CD4-positive, CD25-positive, alpha-beta regulatory T cell (primary cell): ENCODE measurements at regions not wholly inside any gene's neighbourhood (a gene's known extent, or its start where the extent isn't known, plus 50 kb on each side); places are given as distances from the start of the nearest gene placed in this dataset.
A peak's percentile ranks its signal among the peaks of the same experiment; 100 is the strongest.
"Not testable (repeated sequence)": the region's sequence is repeated elsewhere in the genome, so short reads cannot be mapped to it uniquely, and the experiment has no call there.

Source experiments
- ATAC-seq, 2 donors: fragments of 150-1000 bp; cut with Tn5 transposase; one replicate each; pipeline ENCODE4 v1.10.0; 2021; ENCODE audit warnings: low read depth in 2 of 2, moderate number of reproducible peaks in 2 of 2, moderate library complexity in 1 of 2
- DNase-seq, 3 donors: peaks; one replicate each; pipeline versions ENCODE4 v3.0.0 to v3.0.0-alpha.2; 2012 to 2022; ENCODE audit warnings: mixed read lengths in 1 of 3
- H3K27ac ChIP-seq: one replicate; pipeline ENCODE4 v1.7.0; 2013; ENCODE audit warnings: mild to moderate bottlenecking, low read length; ENCODE audit not compliant: insufficient read depth, poor library complexity, severe bottlenecking
- H3K27me3 ChIP-seq: one replicate; pipeline ENCODE4 v1.7.0; 2013; ENCODE audit warnings: low read length; ENCODE audit not compliant: control insufficient read depth, insufficient read depth
- H3K36me3 ChIP-seq: one replicate; pipeline ENCODE4 v1.7.0; 2013; ENCODE audit warnings: mild to moderate bottlenecking, low read length, moderate library complexity; ENCODE audit not compliant: control insufficient read depth, insufficient read depth
- H3K4me1 ChIP-seq: 2 replicates; pipeline ENCODE4 v1.7.0; 2013; ENCODE audit warnings: mild to moderate bottlenecking, low read length; ENCODE audit not compliant: insufficient read depth, control insufficient read depth, poor library complexity, severe bottlenecking
- H3K4me3 ChIP-seq: one replicate; pipeline ENCODE4 v1.7.0; 2013; ENCODE audit warnings: low read depth, mild to moderate bottlenecking, low read length, moderate library complexity
- H3K9me3 ChIP-seq, 2 experiments: 1 replicate in 1 of 2; 2 replicates in 1 of 2; pipeline ENCODE4 v1.7.0; 2013; ENCODE audit warnings: low read length in 2 of 2, mild to moderate bottlenecking in 1 of 2, moderate library complexity in 1 of 2; ENCODE audit not compliant: control insufficient read depth in 2 of 2
- H3K27ac Mint-ChIP-seq, 3 donors: one replicate each; pipeline ENCODE4 v1.8.0; 2020 to 2022; ENCODE audit warnings: mild to moderate bottlenecking in 3 of 3, mixed read lengths in 3 of 3, moderate library complexity in 2 of 3
- H3K27me3 Mint-ChIP-seq: one replicate; pipeline ENCODE4 v1.8.0; 2022; ENCODE audit warnings: mild to moderate bottlenecking, mixed read lengths
- H3K36me3 Mint-ChIP-seq: one replicate; pipeline ENCODE4 v1.8.0; 2020; ENCODE audit warnings: mixed read lengths
- H3K4me1 Mint-ChIP-seq, 4 donors: one replicate each; pipeline ENCODE4 v1.8.0; 2020 to 2022; ENCODE audit warnings: mixed read lengths in 4 of 4, mild to moderate bottlenecking in 1 of 4
- H3K4me3 Mint-ChIP-seq, 4 donors: one replicate each; pipeline ENCODE4 v1.8.0; 2020 to 2022; ENCODE audit warnings: mild to moderate bottlenecking in 4 of 4, mixed read lengths in 4 of 4, moderate library complexity in 3 of 4
- H3K9me3 Mint-ChIP-seq, 7 donors: one replicate each; pipeline ENCODE4 v1.8.0; 2020 to 2022; ENCODE audit warnings: mixed read lengths in 7 of 7, mild to moderate bottlenecking in 3 of 7, moderate library complexity in 2 of 7

DNA sequence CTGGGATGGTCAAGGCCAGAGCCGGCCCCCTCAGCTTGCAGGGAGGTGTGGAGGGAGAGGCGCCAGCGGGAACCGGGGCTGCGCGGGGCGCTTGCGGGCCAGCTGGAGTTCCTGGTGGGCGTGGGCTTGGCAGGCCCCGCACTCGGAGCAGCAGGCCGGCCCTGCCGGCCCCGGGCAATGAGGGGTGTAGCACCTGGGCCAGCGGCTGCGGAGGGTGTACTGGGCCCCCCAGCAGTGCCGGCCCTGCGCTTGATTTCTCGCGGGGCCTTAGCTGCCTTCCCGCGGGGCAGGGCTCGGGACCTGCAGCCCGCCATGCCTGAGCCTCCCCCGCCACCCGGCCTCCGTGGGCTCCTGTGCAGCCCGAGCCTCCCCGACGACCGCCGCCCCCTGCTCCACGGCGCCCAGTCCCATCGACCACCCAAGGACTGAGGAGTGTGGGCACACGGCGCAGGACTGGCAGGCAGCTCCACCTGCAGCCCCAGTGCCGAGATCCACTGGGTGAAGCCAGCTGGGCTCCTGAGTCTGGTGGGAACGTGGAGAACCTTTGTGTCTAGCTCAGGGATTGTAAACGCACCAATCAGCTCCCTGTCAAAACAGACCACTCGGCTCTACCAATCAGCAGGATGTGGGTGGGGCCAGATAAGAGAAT lies 489.3 kb upstream of the COBL start:
- H3K27me3 ChIP-seq, H3K27ac ChIP-seq, H3K27ac Mint-ChIP-seq, H3K4me1 ChIP-seq, H3K4me3 ChIP-seq, DNase-seq, ATAC-seq, H3K27me3 Mint-ChIP-seq, H3K36me3 Mint-ChIP-seq, H3K9me3 ChIP-seq, H3K4me1 Mint-ChIP-seq, H3K36me3 ChIP-seq, H3K4me3 Mint-ChIP-seq: not testable (repeated sequence)
- H3K9me3 Mint-ChIP-seq: peaks cover 2 to 16% (median 7%) of the 10 kb centered on the region in 7 donors

GRCh38 chr7:51802718-51803117 lies 486.1 kb upstream of the COBL start:
- H3K4me3 ChIP-seq: no peak overlapping the region
- no peaks in the 10 kb centered on the region for H3K9me3 ChIP-seq
- Mint-ChIP-seq H3K4me1 (no peaks in the 10 kb centered on the region), H3K36me3 (no peaks in the 10 kb centered on the region), H3K27me3 (no peaks in the 10 kb centered on the region), H3K9me3 (peaks cover 2 to 7% (median 4%) of the 10 kb centered on the region in 7 donors), H3K27ac (no peak overlapping the region), H3K4me3 (no peak overlapping the region)
- H3K27me3 ChIP-seq: no peaks in the 10 kb centered on the region
- H3K4me1 ChIP-seq: no peaks in the 10 kb centered on the region
- DNase-seq (no peak), ATAC-seq (no peak)
- H3K36me3 ChIP-seq: no peaks in the 10 kb centered on the region
- no peak overlapping the region for H3K27ac ChIP-seq

GRCh38 chr7:51797371-51797770 lies 480.8 kb upstream of the COBL start:
- DNase-seq (no peak), ATAC-seq (no peak)
- Histone ChIP-seq H3K9me3 (no peaks in the 10 kb centered on the region), H3K4me3 (no peak overlapping the region), H3K36me3 (no peaks in the 10 kb centered on the region), H3K4me1 (no peaks in the 10 kb centered on the region), H3K27me3 (no peaks in the 10 kb centered on the region), H3K27ac (no peak overlapping the region)
- H3K27ac Mint-ChIP-seq: no peak overlapping the region
- no peaks in the 10 kb centered on the region for H3K27me3 Mint-ChIP-seq
- H3K9me3 Mint-ChIP-seq: peaks cover 0 to 8% (median 2%) of the 10 kb centered on the region in 7 donors
- no peaks in the 10 kb centered on the region for H3K36me3 Mint-ChIP-seq
- H3K4me1 Mint-ChIP-seq: no peaks in the 10 kb centered on the region
- no peak overlapping the region for H3K4me3 Mint-ChIP-seq

- H3K36me3 Mint-ChIP-seq: no peaks in the 10 kb centered on the region
- H3K9me3 ChIP-seq: peaks cover 0 to 3% of the 10 kb centered on the region in 2 experiments
- no peaks in the 10 kb centered on the region for H3K4me1 Mint-ChIP-seq
- no peak overlapping the region for H3K27ac ChIP-seq
- no peak for DNase-seq
- no peak for ATAC-seq
- no peaks in the 10 kb centered on the region for H3K27me3 ChIP-seq
- no peaks in the 10 kb centered on the region for H3K27me3 Mint-ChIP-seq
- H3K4me3 Mint-ChIP-seq: no peak overlapping the region
- no peak overlapping the region for H3K4me3 ChIP-seq
- no peak overlapping the region for H3K27ac Mint-ChIP-seq
- no peaks in the 10 kb centered on the region for H3K4me1 ChIP-seq
- H3K36me3 ChIP-seq: no peaks in the 10 kb centered on the region
- H3K9me3 Mint-ChIP-seq: peaks cover 0 to 11% (median 2%) of the 10 kb centered on the region in 7 donors
Observed at GRCh38 chr7:51792796-51793195, 476.2 kb upstream of the COBL start.

- DNase-seq: no peak
- no peaks in the 10 kb centered on the region for H3K4me1 ChIP-seq
- H3K4me3 Mint-ChIP-seq: no peak overlapping the region
- H3K9me3 ChIP-seq: peaks cover 0 to 3% of the 10 kb centered on the region in 2 experiments
- no peaks in the 10 kb centered on the region for H3K36me3 ChIP-seq
- no peak overlapping the region for H3K27ac Mint-ChIP-seq
- H3K27ac ChIP-seq: no peak overlapping the region
- H3K4me1 Mint-ChIP-seq: no peaks in the 10 kb centered on the region
- no peaks in the 10 kb centered on the region for H3K27me3 ChIP-seq
- no peaks in the 10 kb centered on the region for H3K36me3 Mint-ChIP-seq
- peaks cover 0 to 8% (median 2%) of the 10 kb centered on the region in 7 donors for H3K9me3 Mint-ChIP-seq
- no peak for ATAC-seq
- no peaks in the 10 kb centered on the region for H3K27me3 Mint-ChIP-seq
- H3K4me3 ChIP-seq: no peak overlapping the region
Observed at GRCh38 chr7:51789489-51789888, 472.9 kb upstream of the COBL start.

DNA sequence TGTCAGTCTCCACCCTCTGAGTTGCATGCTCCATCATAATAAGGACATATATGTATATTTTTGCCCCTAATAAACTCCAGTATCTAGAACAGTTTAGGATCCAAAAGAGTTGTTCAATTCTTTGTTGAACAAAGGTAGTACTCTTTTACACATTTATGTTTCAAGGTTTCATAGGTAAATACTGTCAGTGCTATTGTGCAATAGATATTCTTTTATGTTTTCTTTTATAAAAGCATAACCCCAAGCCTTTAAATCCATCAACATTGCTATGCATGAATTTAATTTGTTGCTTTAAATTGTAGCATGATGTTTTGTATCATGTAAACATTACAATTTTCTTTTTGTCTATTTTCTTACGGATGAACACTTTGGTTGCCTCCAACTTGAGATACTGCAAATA lies 469.7 kb upstream of the COBL start:
- H3K9me3 Mint-ChIP-seq: peaks cover 2 to 14% (median 6%) of the 10 kb centered on the region in 7 donors
- no peak for DNase-seq
- Histone ChIP-seq H3K27me3 (no peaks in the 10 kb centered on the region), H3K4me3 (no peak overlapping the region), H3K27ac (no peak overlapping the region), H3K9me3 (peaks cover 0 to 3% of the 10 kb centered on the region in 2 experiments), H3K36me3 (no peaks in the 10 kb centered on the region), H3K4me1 (no peaks in the 10 kb centered on the region)
- no peak for ATAC-seq
- peak overlapping the region in 1 of 4 donors; percentile 18 for H3K4me3 Mint-ChIP-seq
- H3K4me1 Mint-ChIP-seq: no peaks in the 10 kb centered on the region
- H3K27ac Mint-ChIP-seq: no peak overlapping the region
- H3K36me3 Mint-ChIP-seq: no peaks in the 10 kb centered on the region
- no peaks in the 10 kb centered on the region for H3K27me3 Mint-ChIP-seq

- Mint-ChIP-seq H3K27me3 (no peaks in the 10 kb centered on the region), H3K4me1 (no peaks in the 10 kb centered on the region), H3K36me3 (no peaks in the 10 kb centered on the region), H3K4me3 (peak overlapping the region in 1 of 4 donors; percentile 18), H3K9me3 (peaks cover 3 to 14% (median 6%) of the 10 kb centered on the region in 7 donors), H3K27ac (no peak overlapping the region)
- Histone ChIP-seq H3K4me1 (no peaks in the 10 kb centered on the region), H3K27me3 (no peaks in the 10 kb centered on the region), H3K36me3 (no peaks in the 10 kb centered on the region), H3K27ac (no peak overlapping the region), H3K9me3 (peaks cover 0 to 3% of the 10 kb centered on the region in 2 experiments), H3K4me3 (no peak overlapping the region)
- DNase-seq (no peak), ATAC-seq (no peak)
Observed at GRCh38 chr7:51785876-51786275, 469.3 kb upstream of the COBL start.

GRCh38 chr7:51785171-51785570 lies 468.6 kb upstream of the COBL start:
- Mint-ChIP-seq H3K27ac (no peak overlapping the region), H3K36me3 (no peaks in the 10 kb centered on the region), H3K4me3 (no peak overlapping the region), H3K4me1 (no peaks in the 10 kb centered on the region), H3K9me3 (peaks cover 2 to 17% (median 7%) of the 10 kb centered on the region in 7 donors), H3K27me3 (no peaks in the 10 kb centered on the region)
- Histone ChIP-seq H3K4me1 (no peaks in the 10 kb centered on the region), H3K36me3 (no peaks in the 10 kb centered on the region), H3K27ac (no peak overlapping the region), H3K27me3 (no peaks in the 10 kb centered on the region), H3K9me3 (peaks cover 0 to under 1% of the 10 kb centered on the region in 2 experiments), H3K4me3 (no peak overlapping the region)
- ATAC-seq (no peak), DNase-seq (no peak)
